ENCODE measurements at regions not wholly inside any gene's neighbourhood (a gene's known extent, or its start where the extent isn't known, plus 50 kb on each side); places are given as distances from the start of the nearest gene placed in this dataset.
"Not testable (repeated sequence)": the region's sequence is repeated elsewhere in the genome, so short reads cannot be mapped to it uniquely, and the experiment has no call there.

GRCh38 chr5:36462295-36463021 is 143.9 kb upstream of the SLC1A3 start:
- ATAC-seq = no peak

GRCh38 chr5:36475942-36476341 is 130.5 kb upstream of the SLC1A3 start:
- H3K36me3 Mint-ChIP-seq; H3K27ac Mint-ChIP-seq; ATAC-seq; DNase-seq (ENCODE audit: low spot score); POLR2A ChIA-PET; H3K4me1 Mint-ChIP-seq; CTCF ChIA-PET; H3K27me3 Mint-ChIP-seq (ENCODE audit: low read depth); H3K4me3 Mint-ChIP-seq: not testable (repeated sequence)
- H3K9me3 Mint-ChIP-seq = peaks cover 16% of the 10 kb centered on the region

More at GRCh38 chr5:36462295-36463021, 143.9 kb upstream of the SLC1A3 start:
- Mint-ChIP-seq H3K27me3 (ENCODE audit: low read depth) (peaks cover 4% of the 10 kb centered on the region; the same call in 1 of the 2 replicates), H3K9me3 (peaks cover 13% of the 10 kb centered on the region), H3K4me3 (no peak overlapping the region), H3K27ac (no peak overlapping the region), H3K36me3 (peaks cover 8% of the 10 kb centered on the region), H3K4me1 (peaks cover 14% of the 10 kb centered on the region)
- ChIA-PET CTCF (interaction anchor here (0.9 kb wide), 1 partner anchor 228 kb away, joined by 4 read pairs; no protein-coding TSS in a partner anchor), POLR2A (no interaction called here)
- DNase-seq (ENCODE audit: low spot score) = no peak
- TF ChIP-seq ZBTB21 (CRISPR knock-in tag; IDR thresholded peaks at IDR 0.05; ENCODE audit: borderline replicate concordance) (no peak), AFF4 (CRISPR knock-in tag; IDR thresholded peaks at IDR 0.05; ENCODE audit: borderline replicate concordance) (no peak), MXD4 (CRISPR knock-in tag; IDR thresholded peaks at IDR 0.05; ENCODE audit: borderline replicate concordance) (no peak), ZNF671 (CRISPR knock-in tag; IDR thresholded peaks at IDR 0.05) (no peak), E2F5 (CRISPR knock-in tag; IDR thresholded peaks at IDR 0.05) (no peak), FOXP1 (CRISPR knock-in tag; IDR thresholded peaks at IDR 0.05; ENCODE audit: borderline replicate concordance) (no peak), FOXK1 (CRISPR knock-in tag; IDR thresholded peaks at IDR 0.05) (no peak), TEAD1 (CRISPR knock-in tag; IDR thresholded peaks at IDR 0.05) (no peak), TEAD4 (CRISPR knock-in tag; IDR thresholded peaks at IDR 0.05) (no peak), NR3C1 (CRISPR knock-in tag; conservative IDR thresholded peaks at IDR 0.05; ENCODE audit: low read depth) (no peak), ZSCAN18 (CRISPR knock-in tag; IDR thresholded peaks at IDR 0.05) (no peak), NR1H2 (CRISPR knock-in tag; IDR thresholded peaks at IDR 0.05) (no peak), E2F4 (CRISPR knock-in tag; IDR thresholded peaks at IDR 0.05; ENCODE audit: borderline replicate concordance, low read depth) (no peak), CREB1 (CRISPR knock-in tag; IDR thresholded peaks at IDR 0.05) (no peak)
- TF ChIP-seq, protein P1, sequence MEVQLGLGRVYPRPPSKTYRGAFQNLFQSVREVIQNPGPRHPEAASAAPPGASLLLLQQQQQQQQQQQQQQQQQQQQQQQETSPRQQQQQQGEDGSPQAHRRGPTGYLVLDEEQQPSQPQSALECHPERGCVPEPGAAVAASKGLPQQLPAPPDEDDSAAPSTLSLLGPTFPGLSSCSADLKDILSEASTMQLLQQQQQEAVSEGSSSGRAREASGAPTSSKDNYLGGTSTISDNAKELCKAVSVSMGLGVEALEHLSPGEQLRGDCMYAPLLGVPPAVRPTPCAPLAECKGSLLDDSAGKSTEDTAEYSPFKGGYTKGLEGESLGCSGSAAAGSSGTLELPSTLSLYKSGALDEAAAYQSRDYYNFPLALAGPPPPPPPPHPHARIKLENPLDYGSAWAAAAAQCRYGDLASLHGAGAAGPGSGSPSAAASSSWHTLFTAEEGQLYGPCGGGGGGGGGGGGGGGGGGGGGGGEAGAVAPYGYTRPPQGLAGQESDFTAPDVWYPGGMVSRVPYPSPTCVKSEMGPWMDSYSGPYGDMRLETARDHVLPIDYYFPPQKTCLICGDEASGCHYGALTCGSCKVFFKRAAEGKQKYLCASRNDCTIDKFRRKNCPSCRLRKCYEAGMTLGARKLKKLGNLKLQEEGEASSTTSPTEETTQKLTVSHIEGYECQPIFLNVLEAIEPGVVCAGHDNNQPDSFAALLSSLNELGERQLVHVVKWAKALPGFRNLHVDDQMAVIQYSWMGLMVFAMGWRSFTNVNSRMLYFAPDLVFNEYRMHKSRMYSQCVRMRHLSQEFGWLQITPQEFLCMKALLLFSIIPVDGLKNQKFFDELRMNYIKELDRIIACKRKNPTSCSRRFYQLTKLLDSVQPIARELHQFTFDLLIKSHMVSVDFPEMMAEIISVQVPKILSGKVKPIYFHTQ (CRISPR knock-in tag; IDR thresholded peaks at IDR 0.05) = no peak
- TF ChIP-seq, protein P2, sequence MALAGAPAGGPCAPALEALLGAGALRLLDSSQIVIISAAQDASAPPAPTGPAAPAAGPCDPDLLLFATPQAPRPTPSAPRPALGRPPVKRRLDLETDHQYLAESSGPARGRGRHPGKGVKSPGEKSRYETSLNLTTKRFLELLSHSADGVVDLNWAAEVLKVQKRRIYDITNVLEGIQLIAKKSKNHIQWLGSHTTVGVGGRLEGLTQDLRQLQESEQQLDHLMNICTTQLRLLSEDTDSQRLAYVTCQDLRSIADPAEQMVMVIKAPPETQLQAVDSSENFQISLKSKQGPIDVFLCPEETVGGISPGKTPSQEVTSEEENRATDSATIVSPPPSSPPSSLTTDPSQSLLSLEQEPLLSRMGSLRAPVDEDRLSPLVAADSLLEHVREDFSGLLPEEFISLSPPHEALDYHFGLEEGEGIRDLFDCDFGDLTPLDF (CRISPR knock-in tag; IDR thresholded peaks at IDR 0.05) = no peak
- TF ChIP-seq, protein P3, sequence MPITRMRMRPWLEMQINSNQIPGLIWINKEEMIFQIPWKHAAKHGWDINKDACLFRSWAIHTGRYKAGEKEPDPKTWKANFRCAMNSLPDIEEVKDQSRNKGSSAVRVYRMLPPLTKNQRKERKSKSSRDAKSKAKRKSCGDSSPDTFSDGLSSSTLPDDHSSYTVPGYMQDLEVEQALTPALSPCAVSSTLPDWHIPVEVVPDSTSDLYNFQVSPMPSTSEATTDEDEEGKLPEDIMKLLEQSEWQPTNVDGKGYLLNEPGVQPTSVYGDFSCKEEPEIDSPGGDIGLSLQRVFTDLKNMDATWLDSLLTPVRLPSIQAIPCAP (CRISPR knock-in tag; IDR thresholded peaks at IDR 0.05) = no peak
